RWPE2 (cell line): ENCODE measurements at regions not wholly inside any gene's neighbourhood (a gene's known extent, or its start where the extent isn't known, plus 50 kb on each side); places are given as distances from the start of the nearest gene placed in this dataset.

Experiments used
- ATAC-seq: fragments of 200-7000 bp; cut with Tn5 transposase; 3 replicates; pipeline ENCODE4 v1.9.1; 2021; ENCODE audit warnings: low read depth
- DNase-seq: peaks from one replicate; pipeline ENCODE4 v3.0.0-alpha.2; 2020; ENCODE audit warnings: low spot score
- H3K27ac ChIP-seq: fragments of 450-650 bp; 2 replicates; pipeline ENCODE4 v1.5.1; 2017; ENCODE audit warnings: mild to moderate bottlenecking; ENCODE audit not compliant: poor library complexity, severe bottlenecking
- H3K27me3 ChIP-seq: fragments of 250-450 bp; sonication (Bioruptor Pico); 2 replicates; pipeline ENCODE4 v1.5.1; 2021; ENCODE audit warnings: mild to moderate bottlenecking, moderate library complexity; ENCODE audit not compliant: insufficient read depth, poor library complexity, severe bottlenecking
- H3K36me3 ChIP-seq: fragments of 250-450 bp; sonication (Bioruptor Pico); 2 replicates; pipeline ENCODE4 v1.5.1; 2020; ENCODE audit warnings: low read depth, mild to moderate bottlenecking, moderate library complexity
- H3K4me1 ChIP-seq: fragments of 250-450 bp; sonication (Bioruptor Pico); 2 replicates; pipeline ENCODE4 v1.5.1; 2021; ENCODE audit warnings: mild to moderate bottlenecking, moderate library complexity; ENCODE audit not compliant: insufficient read depth, poor library complexity, severe bottlenecking
- H3K4me3 ChIP-seq: fragments of 250-450 bp; sonication (Bioruptor Pico); 2 replicates; pipeline ENCODE4 v1.5.1; 2021; ENCODE audit warnings: mild to moderate bottlenecking, moderate library complexity; ENCODE audit not compliant: severe bottlenecking
- H3K9me3 ChIP-seq: fragments of 250-450 bp; sonication (Bioruptor Pico); 2 replicates; pipeline ENCODE4 v1.5.1; 2021; ENCODE audit warnings: mild to moderate bottlenecking, moderate library complexity; ENCODE audit not compliant: severe bottlenecking
- TF ChIP-seq, protein P1 (sequence below): fragments of 450-650 bp; IDR thresholded peaks from one replicate; pipeline ENCODE4 v1.5.1; 2017; ENCODE audit warnings: mild to moderate bottlenecking, moderate library complexity; ENCODE audit not compliant: poor library complexity, severe bottlenecking

DNA sequence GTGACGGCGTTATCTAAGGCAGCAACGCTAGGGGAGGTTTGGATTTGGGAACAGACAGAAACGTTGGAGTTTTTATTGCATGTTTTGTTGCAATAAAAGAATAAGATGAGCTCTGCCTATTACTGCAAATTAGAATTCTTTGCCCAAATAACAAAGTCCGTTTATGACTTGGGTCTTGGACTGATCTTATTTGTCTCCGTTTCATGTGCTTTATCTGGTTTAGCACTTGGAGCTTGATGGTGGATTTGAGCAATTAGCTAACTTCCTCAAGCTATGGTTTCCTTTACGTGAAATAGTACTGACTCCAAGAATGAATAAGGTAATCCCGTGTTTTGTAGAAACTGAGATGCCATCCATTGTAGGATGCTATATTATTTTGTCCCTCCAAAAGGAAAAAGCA, 233.0 kb upstream of the IRX5 start:
- H3K4me1 ChIP-seq: no peaks in the 10 kb centered on the region
- TF ChIP-seq, protein P1, sequence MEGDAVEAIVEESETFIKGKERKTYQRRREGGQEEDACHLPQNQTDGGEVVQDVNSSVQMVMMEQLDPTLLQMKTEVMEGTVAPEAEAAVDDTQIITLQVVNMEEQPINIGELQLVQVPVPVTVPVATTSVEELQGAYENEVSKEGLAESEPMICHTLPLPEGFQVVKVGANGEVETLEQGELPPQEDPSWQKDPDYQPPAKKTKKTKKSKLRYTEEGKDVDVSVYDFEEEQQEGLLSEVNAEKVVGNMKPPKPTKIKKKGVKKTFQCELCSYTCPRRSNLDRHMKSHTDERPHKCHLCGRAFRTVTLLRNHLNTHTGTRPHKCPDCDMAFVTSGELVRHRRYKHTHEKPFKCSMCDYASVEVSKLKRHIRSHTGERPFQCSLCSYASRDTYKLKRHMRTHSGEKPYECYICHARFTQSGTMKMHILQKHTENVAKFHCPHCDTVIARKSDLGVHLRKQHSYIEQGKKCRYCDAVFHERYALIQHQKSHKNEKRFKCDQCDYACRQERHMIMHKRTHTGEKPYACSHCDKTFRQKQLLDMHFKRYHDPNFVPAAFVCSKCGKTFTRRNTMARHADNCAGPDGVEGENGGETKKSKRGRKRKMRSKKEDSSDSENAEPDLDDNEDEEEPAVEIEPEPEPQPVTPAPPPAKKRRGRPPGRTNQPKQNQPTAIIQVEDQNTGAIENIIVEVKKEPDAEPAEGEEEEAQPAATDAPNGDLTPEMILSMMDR: no peak
- DNase-seq (no peak), ATAC-seq (no peak)
- no peaks in the 10 kb centered on the region for H3K9me3 ChIP-seq
- no peak overlapping the region for H3K27ac ChIP-seq
- no peaks in the 10 kb centered on the region for H3K27me3 ChIP-seq
- no peak overlapping the region for H3K4me3 ChIP-seq
- H3K36me3 ChIP-seq: no peaks in the 10 kb centered on the region

DNA sequence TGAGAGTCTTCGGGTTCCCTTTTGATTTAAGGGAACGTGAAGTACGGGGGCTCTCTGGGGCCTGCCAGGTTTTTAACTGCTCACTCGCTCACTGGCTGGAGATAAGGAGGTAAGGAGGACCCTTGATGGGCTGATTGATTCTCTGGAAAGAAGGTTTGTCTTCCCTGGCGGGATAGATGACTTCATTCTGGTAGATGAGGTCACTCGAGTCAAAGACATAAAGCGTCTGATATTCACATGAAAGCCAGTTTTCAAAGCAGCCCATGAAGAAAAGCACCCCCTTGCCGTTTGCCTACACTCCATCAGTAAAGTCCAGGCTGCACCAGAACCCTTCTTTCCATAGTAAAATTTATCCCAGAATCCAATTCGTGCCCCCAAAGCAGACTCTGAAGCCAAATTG, 233.7 kb upstream of the IRX5 start:
- DNase-seq (no peak), ATAC-seq (no peak)
- no peaks in the 10 kb centered on the region for H3K27me3 ChIP-seq
- TF ChIP-seq, protein P1: no peak
- H3K9me3 ChIP-seq: no peaks in the 10 kb centered on the region
- no peaks in the 10 kb centered on the region for H3K4me1 ChIP-seq
- no peak overlapping the region for H3K4me3 ChIP-seq
- no peaks in the 10 kb centered on the region for H3K36me3 ChIP-seq
- no peak overlapping the region for H3K27ac ChIP-seq

DNA sequence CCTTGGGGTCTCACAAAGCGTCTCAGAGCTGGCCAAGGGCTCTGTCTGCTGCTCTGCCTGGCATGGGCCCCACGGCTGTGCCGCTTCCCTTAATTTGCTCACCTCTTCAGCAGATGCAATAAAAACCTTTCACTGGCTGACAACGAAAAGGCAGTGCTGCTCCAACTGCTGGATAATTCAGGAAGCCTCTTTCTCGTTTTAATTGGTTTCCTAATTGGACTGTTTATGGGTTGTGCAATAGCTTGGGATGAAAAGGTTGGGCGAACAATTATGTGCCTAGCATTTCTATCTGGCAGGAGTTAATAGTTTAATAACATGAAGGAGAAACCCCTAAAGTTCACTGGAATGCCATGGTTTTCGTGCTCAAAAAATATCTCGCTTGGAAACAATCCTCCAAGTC, 234.1 kb upstream of the IRX5 start:
- H3K27ac ChIP-seq: no peak overlapping the region
- H3K9me3 ChIP-seq: no peaks in the 10 kb centered on the region
- DNase-seq (no peak), ATAC-seq (no peak)
- no peak overlapping the region for H3K4me3 ChIP-seq
- H3K4me1 ChIP-seq: no peaks in the 10 kb centered on the region
- TF ChIP-seq, protein P1: no peak
- H3K27me3 ChIP-seq: no peaks in the 10 kb centered on the region
- no peaks in the 10 kb centered on the region for H3K36me3 ChIP-seq

DNA sequence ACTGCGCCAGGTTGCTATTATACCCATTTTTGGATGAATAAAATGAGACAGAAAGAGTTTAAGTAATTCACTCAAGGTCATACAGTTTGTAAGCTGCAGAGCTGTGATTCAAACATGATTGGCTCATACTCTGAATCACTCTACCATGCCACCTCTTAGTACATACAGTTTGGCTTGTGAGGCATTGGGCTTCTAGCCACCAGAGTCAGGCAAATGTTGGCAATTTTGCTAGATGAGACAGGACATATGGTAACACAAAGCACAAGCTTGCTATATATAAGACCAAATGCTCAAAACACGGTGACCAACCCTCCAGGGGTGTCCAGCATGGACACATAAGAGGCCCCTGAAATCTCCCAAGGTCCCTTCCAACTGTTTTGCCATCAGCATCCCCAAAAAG, 236.0 kb upstream of the IRX5 start:
- no peak for ATAC-seq
- H3K4me3 ChIP-seq: no peak overlapping the region

DNA sequence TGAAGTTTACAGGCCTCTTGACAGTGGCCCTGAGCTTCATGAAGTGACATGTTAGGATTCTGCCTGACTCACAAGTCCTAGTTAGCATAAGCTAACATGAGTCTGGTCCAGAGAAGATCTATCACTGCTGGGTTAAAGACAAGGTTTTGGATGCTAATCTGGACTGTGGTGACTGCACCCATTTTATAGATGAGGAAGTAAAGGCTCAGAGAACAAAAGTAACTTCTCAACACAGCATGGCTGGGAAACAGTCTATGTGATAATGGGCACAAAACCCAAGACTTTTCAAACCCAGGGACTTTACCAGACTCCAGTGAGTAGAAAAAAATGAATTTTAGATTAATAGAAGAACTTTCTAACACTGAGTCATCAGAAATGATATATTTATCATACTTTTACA, 236.8 kb upstream of the IRX5 start:
- no peaks in the 10 kb centered on the region for H3K36me3 ChIP-seq
- H3K27ac ChIP-seq: no peak overlapping the region
- H3K4me1 ChIP-seq: no peaks in the 10 kb centered on the region
- no peak for ATAC-seq
- H3K9me3 ChIP-seq: no peaks in the 10 kb centered on the region
- TF ChIP-seq, protein P1: no peak
- no peak overlapping the region for H3K4me3 ChIP-seq
- DNase-seq: no peak
- H3K27me3 ChIP-seq: no peaks in the 10 kb centered on the region

More for the DNA sequence above, 236.0 kb upstream of the IRX5 start:
- Histone ChIP-seq H3K36me3 (no peaks in the 10 kb centered on the region), H3K27me3 (no peaks in the 10 kb centered on the region), H3K4me1 (no peaks in the 10 kb centered on the region), H3K9me3 (no peaks in the 10 kb centered on the region), H3K27ac (no peak overlapping the region)
- no peak for DNase-seq
- TF ChIP-seq, protein P1: no peak
